IMR-90 (cell line): ENCODE measurements at regions not wholly inside any gene's neighbourhood (a gene's known extent, or its start where the extent isn't known, plus 50 kb on each side); places are given as distances from the start of the nearest gene placed in this dataset.

ENCODE experiments used
- ATAC-seq: fragments of 200-7000 bp; cut with Tn5 transposase; 2 replicates; pipeline ENCODE4 v1.9.1; 2020; ENCODE audit warnings: low read depth, mild to moderate bottlenecking, moderate library complexity
- BruUV-seq: library from RNA; stranded (reverse); fragments of 400-500 nt; replicated peaks from 2 replicates; lab custom pipeline; 2021; lab: Mats Ljungman, UMichigan
- CTCF ChIA-PET: fragments of 300-600 bp; formaldehyde crosslinking; extraction: SDS; loops from one replicate; lab custom pipeline; 2021; ENCODE audit warnings: antibody characterized with exemption; lab: Yijun Ruan, JAX
- POLR2A ChIA-PET: fragments of 300-600 bp; sonication (Branson Sonifier 250); formaldehyde crosslinking; loops from one replicate; lab custom pipeline; 2022; ENCODE audit warnings: antibody characterized with exemption; ENCODE audit not compliant: unreplicated experiment; lab: Charles Lee
- DNase-seq: peaks from one replicate; pipeline ENCODE4 v3.0.0; 2013
- H2AFZ ChIP-seq: replicated peaks from 2 replicates; pipeline ENCODE3; 2013; ENCODE audit warnings: low read length, mild to moderate bottlenecking; ENCODE audit not compliant: poor library complexity
- H2AK5ac ChIP-seq: 2 replicates; pipeline ENCODE4 v1.6.1; 2013; ENCODE audit warnings: low read depth, low read length, inconsistent platforms
- H2AK9ac ChIP-seq: replicated peaks from 2 replicates; pipeline ENCODE3; 2013; ENCODE audit warnings: mild to moderate bottlenecking, low read depth, low read length, moderate library complexity; ENCODE audit not compliant: poor library complexity
- H2BK120ac ChIP-seq: 2 replicates; pipeline ENCODE4 v1.6.1; 2013; ENCODE audit warnings: low read depth, low read length, inconsistent platforms
- H2BK15ac ChIP-seq: 3 replicates; pipeline ENCODE4 v1.6.1; 2013; ENCODE audit warnings: low read depth, low read length, inconsistent platforms
- H2BK20ac ChIP-seq: 2 replicates; pipeline ENCODE4 v1.6.1; 2013; ENCODE audit warnings: low read depth, mild to moderate bottlenecking, inconsistent platforms, low read length, moderate library complexity
- H2BK5ac ChIP-seq: 2 replicates; pipeline ENCODE4 v1.6.1; 2013; ENCODE audit warnings: mild to moderate bottlenecking, low read depth, low read length, inconsistent platforms; ENCODE audit not compliant: poor library complexity, severe bottlenecking
- H3K14ac ChIP-seq: replicated peaks from 2 replicates; pipeline ENCODE4 v1.6.1; 2013; ENCODE audit warnings: low read depth, low read length, inconsistent platforms
- H3K18ac ChIP-seq: 2 replicates; pipeline ENCODE4 v1.6.1; 2013; ENCODE audit warnings: low read depth, low read length, control low read depth
- H3K23ac ChIP-seq: 2 replicates; pipeline ENCODE4 v1.6.1; 2013; ENCODE audit warnings: low read depth, low read length, inconsistent platforms
- H3K27ac ChIP-seq: 2 replicates; pipeline ENCODE4 v1.5.1; 2013; ENCODE audit warnings: mild to moderate bottlenecking, control low read depth, low read length; ENCODE audit not compliant: insufficient read depth
- H3K27me3 ChIP-seq: 2 replicates; pipeline ENCODE4 v1.6.1; 2013; ENCODE audit warnings: low read length; ENCODE audit not compliant: control insufficient read depth, insufficient read depth
- H3K36me3 ChIP-seq: 2 replicates; pipeline ENCODE4 v1.6.1; 2013; ENCODE audit warnings: low read length, mixed read lengths; ENCODE audit not compliant: control insufficient read depth, insufficient read depth
- H3K4ac ChIP-seq: 2 replicates; pipeline ENCODE4 v1.6.1; 2013; ENCODE audit warnings: low read depth, low read length, inconsistent platforms
- H3K4me1 ChIP-seq: 2 replicates; pipeline ENCODE4 v1.6.1; 2013; ENCODE audit warnings: low read length, mixed read lengths; ENCODE audit not compliant: control insufficient read depth, insufficient read depth
- H3K4me2 ChIP-seq: 2 replicates; pipeline ENCODE4 v1.6.1; 2013; ENCODE audit warnings: low read depth, mild to moderate bottlenecking, control low read depth, low read length, moderate library complexity
- H3K4me3 ChIP-seq: 2 replicates; pipeline ENCODE4 v1.5.1; 2013; ENCODE audit warnings: low read depth, mild to moderate bottlenecking, control low read depth, low read length, moderate library complexity; ENCODE audit not compliant: insufficient read depth
- H3K56ac ChIP-seq: 2 replicates; pipeline ENCODE4 v1.6.1; 2013; ENCODE audit warnings: low read length, inconsistent platforms; ENCODE audit not compliant: insufficient read depth; ENCODE audit errors: extremely low read depth
- H3K79me1 ChIP-seq, 2 experiments: 2 replicates each; pipeline ENCODE4 v1.6.1; 2013; ENCODE audit warnings: low read length in 2 of 2, inconsistent platforms in 1 of 2, low read depth in 1 of 2
- H3K9ac ChIP-seq: 2 replicates; pipeline ENCODE4 v1.6.1; 2013; ENCODE audit warnings: low read depth, low read length, control low read depth
- H3K9me1 ChIP-seq: 2 replicates; pipeline ENCODE4 v1.6.1; 2013; ENCODE audit warnings: low read length, inconsistent platforms; ENCODE audit not compliant: insufficient read depth
- H3K9me3 ChIP-seq: 2 replicates; pipeline ENCODE4 v1.6.1; 2013; ENCODE audit warnings: low read length; ENCODE audit not compliant: control insufficient read depth, insufficient read depth
- H4K20me1 ChIP-seq: 2 replicates; pipeline ENCODE4 v1.6.1; 2013; ENCODE audit warnings: low read length, inconsistent platforms; ENCODE audit not compliant: insufficient read depth
- H4K5ac ChIP-seq: 2 replicates; pipeline ENCODE4 v1.6.1; 2013; ENCODE audit warnings: mild to moderate bottlenecking, low read depth, low read length, control low read depth
- H4K8ac ChIP-seq, 2 experiments: 2 replicates each; pipeline ENCODE4 v1.6.1; 2013; ENCODE audit warnings: low read depth in 2 of 2, low read length in 2 of 2, control low read depth in 1 of 2, inconsistent platforms in 1 of 2
- H4K91ac ChIP-seq: 2 replicates; pipeline ENCODE4 v1.6.1; 2013; ENCODE audit warnings: low read depth, low read length, inconsistent platforms; ENCODE audit not compliant: insufficient read depth
- CEBPB ChIP-seq: IDR thresholded peaks from 2 replicates; pipeline ENCODE4 v1.6.1; 2012; ENCODE audit warnings: low read depth, low read length, improper control_type of control experiment
- CHD1 ChIP-seq: IDR thresholded peaks from 2 replicates; pipeline ENCODE4 v1.6.1; 2012; ENCODE audit warnings: low read depth, low read length, improper control_type of control experiment
- MAFK ChIP-seq: IDR thresholded peaks from 2 replicates; pipeline ENCODE4 v1.6.1; 2012; ENCODE audit warnings: low read depth, low read length, improper control_type of control experiment
- MAZ ChIP-seq: IDR thresholded peaks from 2 replicates; pipeline ENCODE4 v1.6.1; 2012; ENCODE audit warnings: low read depth, mild to moderate bottlenecking, low read length, improper control_type of control experiment, moderate library complexity, borderline replicate concordance
- MXI1 ChIP-seq: IDR thresholded peaks from 2 replicates; pipeline ENCODE4 v1.6.1; 2012; ENCODE audit warnings: low read depth, mild to moderate bottlenecking, low read length, moderate library complexity, borderline replicate concordance
- RAD21 ChIP-seq: IDR thresholded peaks from 2 replicates; pipeline ENCODE4 v1.6.1; 2012; ENCODE audit warnings: low read length, improper control_type of control experiment
- RCOR1 ChIP-seq: IDR thresholded peaks from 2 replicates; pipeline ENCODE4 v1.6.1; 2012; ENCODE audit warnings: mild to moderate bottlenecking, low read length, improper control_type of control experiment; ENCODE audit not compliant: insufficient replicate concordance
- RFX5 ChIP-seq: IDR thresholded peaks from 2 replicates; pipeline ENCODE4 v1.8.0; 2012; ENCODE audit warnings: low read depth, mild to moderate bottlenecking, low read length, moderate library complexity
- SMC3 ChIP-seq: fragments of 150-350 bp; IDR thresholded peaks from 2 replicates; pipeline ENCODE4 v1.6.1; 2016; ENCODE audit warnings: low read depth, mild to moderate bottlenecking, antibody characterized with exemption, low read length, moderate library complexity
- WGBS, 2 experiments: methylation state at CpG; one replicate each; pipeline versions ENCODE4 v1.1.5 to v1.1.7; 2013; ENCODE audit warnings: missing lambda C conversion rate in 2 of 2; ENCODE audit not compliant: insufficient read length in 1 of 2; ENCODE audit errors: extremely low coverage in 2 of 2; 5-methylcytosine and 5-hydroxymethylcytosine counted together
- dilution Hi-C: fragments of 300-500 bp; cut with HindIII; formaldehyde crosslinking; loops from one replicate; pipeline ENCODE4 v1.14.3; 2018; ENCODE audit warnings: low sequenced_read_pairs; ENCODE audit not compliant: unreplicated experiment
- in situ Hi-C: fragments of 300-500 bp; cut with MboI; formaldehyde crosslinking; loops from 3 replicates; pipeline ENCODE4 v1.14.3; 2019; ENCODE audit warnings: low sequenced_read_pairs, inconsistent platforms, mixed read lengths
- intact Hi-C: fragments of 100-400 bp; cut with micrococcal nuclease; formaldehyde crosslinking; loops from 2 replicates; pipeline ENCODE4 v1.10.0; 2022
- TF ChIP-seq, protein P1 (sequence below): fragments of 150-350 bp; IDR thresholded peaks from 2 replicates; pipeline ENCODE4 v1.6.1; 2017; ENCODE audit warnings: mild to moderate bottlenecking, antibody characterized with exemption, low read length, low read depth

DNA sequence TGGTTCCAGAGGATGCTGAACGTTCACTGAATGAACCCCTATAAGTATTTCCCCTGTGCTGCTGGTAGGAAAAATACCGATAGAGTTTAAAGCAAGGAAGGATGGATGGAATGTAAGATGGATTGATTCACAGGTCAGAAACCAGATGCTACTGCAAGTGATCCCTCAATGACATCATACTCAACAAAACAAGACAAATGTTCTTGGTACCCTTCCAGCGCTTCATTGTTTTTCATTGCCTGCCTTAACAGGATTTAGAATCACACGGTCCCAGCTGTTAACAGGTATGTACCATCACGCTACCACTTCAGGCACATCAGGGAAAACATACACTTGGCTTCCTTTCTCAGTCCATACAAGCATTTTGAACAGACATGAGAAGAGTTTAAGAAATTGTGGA, 118.1 kb upstream of the TLR3 start:
- dilution Hi-C loops: no loop called here
- H4K91ac ChIP-seq: no peak overlapping the region
- H4K8ac ChIP-seq: no peak overlapping the region
- H2BK5ac ChIP-seq: no peak overlapping the region
- peaks cover 3% of the 10 kb centered on the region for H3K27me3 ChIP-seq
- H4K20me1 ChIP-seq: no peaks in the 10 kb centered on the region
- CTCF ChIA-PET: no interaction called here
- no peak overlapping the region for H2AK9ac ChIP-seq
- H3K4me1 ChIP-seq: no peaks in the 10 kb centered on the region
- no peak overlapping the region for H2BK20ac ChIP-seq
- DNase-seq: no peak
- H2AFZ ChIP-seq: no peak overlapping the region
- no peaks in the 10 kb centered on the region for H3K9me1 ChIP-seq
- WGBS, 2 experiments: 20% methylated on average over 1 of the region's 5 CpGs; no CpG with 5 or more reads in 1 of the 2 experiments
- no peak overlapping the region for H2AK5ac ChIP-seq
- H3K56ac ChIP-seq: no peak overlapping the region
- no peak overlapping the region for H3K18ac ChIP-seq
- no peak for ATAC-seq
- no peaks in the 10 kb centered on the region for H3K9me3 ChIP-seq
- H3K36me3 ChIP-seq: no peaks in the 10 kb centered on the region
- no peaks in the 10 kb centered on the region for H3K79me1 ChIP-seq
- POLR2A ChIA-PET: no interaction called here
- TF ChIP-seq SMC3 (no peak), CEBPB (no peak), RAD21 (no peak), RFX5 (no peak), MXI1 (no peak), CHD1 (no peak), MAFK (no peak), RCOR1 (no peak), MAZ (no peak)
- TF ChIP-seq, protein P1, sequence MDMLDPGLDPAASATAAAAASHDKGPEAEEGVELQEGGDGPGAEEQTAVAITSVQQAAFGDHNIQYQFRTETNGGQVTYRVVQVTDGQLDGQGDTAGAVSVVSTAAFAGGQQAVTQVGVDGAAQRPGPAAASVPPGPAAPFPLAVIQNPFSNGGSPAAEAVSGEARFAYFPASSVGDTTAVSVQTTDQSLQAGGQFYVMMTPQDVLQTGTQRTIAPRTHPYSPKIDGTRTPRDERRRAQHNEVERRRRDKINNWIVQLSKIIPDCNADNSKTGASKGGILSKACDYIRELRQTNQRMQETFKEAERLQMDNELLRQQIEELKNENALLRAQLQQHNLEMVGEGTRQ: no peak
- no peak overlapping the region for H3K14ac ChIP-seq
- H3K9ac ChIP-seq: no peak overlapping the region
- intact Hi-C loops: no loop called here
- no peak overlapping the region for H4K5ac ChIP-seq
- no peak overlapping the region for H3K27ac ChIP-seq
- no peak overlapping the region for H2BK15ac ChIP-seq
- in situ Hi-C loops: no loop called here
- no peak overlapping the region for H3K23ac ChIP-seq
- BruUV-seq: no TSS peak
- H3K4me3 ChIP-seq: no peak overlapping the region
- H3K4ac ChIP-seq: no peak overlapping the region
- no peak overlapping the region for H2BK120ac ChIP-seq
- no peak overlapping the region for H3K4me2 ChIP-seq
